ENCODE measurements at regions not wholly inside any gene's neighbourhood (a gene's known extent, or its start where the extent isn't known, plus 50 kb on each side); places are given as distances from the start of the nearest gene placed in this dataset.
A peak's percentile ranks its signal among the peaks of the same experiment; 100 is the strongest.
"Not testable (repeated sequence)": the region's sequence is repeated elsewhere in the genome, so short reads cannot be mapped to it uniquely, and the experiment has no call there.

DNA sequence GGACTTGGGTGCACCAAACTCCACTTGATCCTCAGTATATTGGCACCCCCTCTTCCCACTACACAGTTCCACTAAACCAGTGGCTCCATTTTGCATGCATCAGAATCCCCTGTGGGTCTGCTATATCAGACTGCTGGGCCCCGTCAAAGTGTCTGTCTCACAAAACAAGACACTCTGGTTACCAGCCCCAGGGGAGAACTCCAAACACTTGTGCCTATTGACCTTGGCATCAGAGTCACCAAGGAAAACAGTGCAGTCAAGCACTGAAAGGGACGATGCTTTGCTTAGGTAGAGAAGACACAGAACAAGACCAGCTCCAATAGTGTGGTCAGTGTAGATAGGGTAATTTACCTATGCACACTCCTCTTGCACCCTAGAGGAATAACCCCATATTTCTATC lies 205.8 kb upstream of the RAI14 start:
- DNase-seq: no peak

GRCh38 chr5:34452170-34452828 lies 203.8 kb upstream of the RAI14 start:
- peak; percentile 37 for DNase-seq

GRCh38 chr5:34455098-34455497 lies 201.0 kb upstream of the RAI14 start:
- DNase-seq: no peak

DNA sequence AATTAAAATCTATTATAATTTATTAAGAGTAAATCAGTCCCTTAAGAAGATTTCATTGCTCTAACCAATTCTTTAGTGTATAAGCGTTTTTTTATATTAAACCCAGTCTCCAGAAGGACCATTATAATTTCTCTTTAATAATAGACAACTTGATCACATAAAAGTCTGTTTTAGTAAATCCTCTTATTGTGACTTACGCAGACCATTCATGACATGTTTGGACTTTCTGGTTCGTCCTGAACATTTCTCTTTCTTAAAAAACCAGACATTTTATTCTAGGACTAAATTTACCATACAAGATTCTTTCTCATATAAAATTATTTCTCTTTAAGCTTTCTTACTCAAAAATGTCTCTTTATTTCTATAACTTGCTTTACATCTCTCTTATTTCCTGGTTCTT lies 196.2 kb upstream of the RAI14 start:
- no peak for DNase-seq

DNA sequence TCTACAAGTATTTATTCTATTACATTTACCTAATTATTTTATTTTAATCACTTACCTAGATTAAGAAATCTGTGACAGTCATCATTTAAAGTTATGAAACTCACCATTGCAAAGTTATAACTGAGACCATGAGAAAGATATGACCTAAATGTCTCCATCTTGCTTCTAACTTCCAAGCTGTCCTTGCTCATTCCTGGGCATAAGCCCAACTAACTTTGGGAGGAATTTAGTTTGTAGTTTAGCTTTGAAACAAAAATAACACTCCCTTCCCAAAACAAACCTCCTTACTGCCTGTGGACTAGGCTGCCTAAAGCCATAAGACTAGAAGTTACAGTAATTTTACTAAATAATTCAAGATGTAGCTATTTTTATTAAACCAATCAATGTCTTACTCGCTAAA lies 195.6 kb upstream of the RAI14 start:
- no peak for DNase-seq

GRCh38 chr5:34464829-34465228 lies 191.3 kb upstream of the RAI14 start:
- DNase-seq: no peak

GRCh38 chr5:34465301-34465700 lies 190.8 kb upstream of the RAI14 start:
- DNase-seq: peak; percentile 73

- DNase-seq: not testable (repeated sequence)
Measured at GRCh38 chr5:34466519-34467388, 189.4 kb upstream of the RAI14 start.

GRCh38 chr5:34467436-34467835 lies 188.7 kb upstream of the RAI14 start:
- no peak for DNase-seq

DNA sequence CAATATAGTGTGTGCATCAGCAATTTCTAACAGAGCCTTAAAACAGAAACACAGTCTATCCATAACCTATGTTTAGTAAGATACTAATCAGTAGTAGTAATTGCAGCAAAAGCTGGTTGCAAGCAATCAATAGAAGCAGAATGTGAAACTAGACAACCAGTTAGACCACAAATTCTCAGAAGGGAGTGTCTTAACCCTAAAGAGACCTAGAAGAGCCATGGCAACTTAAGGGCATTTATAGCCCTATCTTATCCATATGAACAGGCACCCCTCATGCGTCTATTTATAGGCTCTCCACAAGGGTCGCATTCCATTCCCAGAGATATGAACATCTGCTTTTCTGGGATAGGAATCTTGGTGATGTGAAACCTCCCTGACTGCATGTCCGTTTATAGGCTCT lies 188.1 kb upstream of the RAI14 start:
- DNase-seq: not testable (repeated sequence)

GRCh38 chr5:34469971-34470370 lies 186.2 kb upstream of the RAI14 start:
- no peak for DNase-seq

DNA sequence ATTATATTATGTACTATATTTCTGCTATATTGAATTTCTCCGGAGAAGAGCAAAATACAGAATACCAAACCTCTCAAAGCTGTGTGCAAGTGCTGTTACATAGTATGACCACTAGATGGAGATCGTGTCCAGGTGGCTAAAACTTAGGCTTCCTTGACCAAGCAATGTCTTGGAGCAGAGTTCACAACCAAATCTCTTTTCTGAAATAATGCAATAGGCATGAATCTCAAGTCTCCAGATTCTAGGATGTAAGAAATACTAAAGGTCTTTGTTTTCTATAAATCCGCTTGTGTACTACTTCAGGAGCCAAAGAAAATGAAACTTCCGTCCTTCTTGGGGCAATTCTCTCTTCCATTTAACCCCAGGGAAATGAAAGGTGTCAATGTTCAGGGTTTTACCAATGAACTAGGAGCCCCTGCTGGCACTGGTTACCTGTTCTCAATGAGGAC lies 181.5 kb upstream of the RAI14 start:
- DNase-seq: peak; percentile 65

DNA sequence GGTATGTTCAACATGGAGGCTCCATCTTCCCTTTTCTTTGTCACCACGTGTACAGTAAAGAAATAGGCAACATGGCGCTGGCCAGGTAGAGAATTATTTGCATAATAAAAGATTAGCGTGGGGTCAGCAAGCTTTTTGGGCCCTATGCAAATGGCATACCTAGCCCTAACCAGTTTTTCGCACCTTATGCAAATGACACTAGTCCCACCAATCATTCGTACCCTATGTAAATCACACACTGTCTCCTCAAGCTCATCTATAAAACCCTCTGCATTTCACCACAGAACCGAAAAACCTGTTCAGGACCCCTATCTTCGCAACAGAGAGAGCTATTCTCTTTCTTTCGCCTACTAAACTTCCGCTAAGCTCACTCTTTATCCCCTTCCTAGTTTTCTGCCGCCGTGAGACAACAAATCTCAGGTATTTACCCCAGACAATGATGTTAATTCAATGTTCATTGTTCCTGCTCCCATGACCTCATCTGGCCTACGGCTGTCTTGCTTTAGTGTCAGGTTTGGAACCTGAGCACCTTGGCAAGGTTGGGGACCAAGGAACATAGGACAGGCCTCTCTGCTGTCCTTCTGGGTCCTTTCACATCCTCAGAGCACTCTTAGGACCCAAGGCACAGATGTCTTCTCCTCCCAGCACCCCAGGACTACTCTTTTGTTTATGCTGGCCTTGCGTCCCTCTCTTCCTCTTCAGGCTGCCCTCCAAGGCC lies 180.7 kb upstream of the RAI14 start:
- no peak for DNase-seq

GRCh38 chr5:34476941-34477565 lies 179.1 kb upstream of the RAI14 start:
- DNase-seq: peak; percentile 73

DNA sequence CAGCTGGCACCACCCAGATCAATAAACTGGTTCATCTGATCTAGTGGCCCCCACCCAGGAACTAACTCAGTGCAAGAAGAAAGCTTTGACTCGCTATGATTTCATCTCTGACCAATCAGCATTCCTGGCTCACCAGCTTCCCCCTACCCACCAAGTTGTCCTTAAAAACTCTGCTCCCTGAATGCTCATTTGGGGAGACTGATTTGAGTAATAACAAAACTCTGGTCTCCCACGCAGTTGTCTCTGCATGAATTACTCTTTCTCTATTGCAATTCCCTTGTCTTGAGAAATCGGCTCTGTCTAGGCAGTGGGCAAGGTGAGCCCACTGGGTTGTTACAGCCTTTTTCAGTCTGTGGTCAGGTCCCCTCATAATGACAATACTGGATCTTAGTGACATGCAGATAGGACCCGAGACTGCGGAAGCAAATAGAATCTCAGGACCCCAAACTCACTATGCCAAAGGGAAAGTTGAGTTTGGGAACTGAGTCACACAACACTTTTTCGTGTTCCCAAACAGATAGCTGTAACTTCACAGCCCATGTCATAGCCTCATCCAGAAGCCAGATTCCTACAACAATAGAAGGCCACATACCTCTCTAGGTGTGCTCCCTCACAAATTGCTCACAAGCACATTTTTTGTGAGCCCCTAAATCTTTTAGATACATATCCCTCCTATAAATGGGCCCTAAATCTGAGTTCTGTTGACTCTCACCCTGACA lies 175.2 kb upstream of the RAI14 start:
- no peak for DNase-seq

DNA sequence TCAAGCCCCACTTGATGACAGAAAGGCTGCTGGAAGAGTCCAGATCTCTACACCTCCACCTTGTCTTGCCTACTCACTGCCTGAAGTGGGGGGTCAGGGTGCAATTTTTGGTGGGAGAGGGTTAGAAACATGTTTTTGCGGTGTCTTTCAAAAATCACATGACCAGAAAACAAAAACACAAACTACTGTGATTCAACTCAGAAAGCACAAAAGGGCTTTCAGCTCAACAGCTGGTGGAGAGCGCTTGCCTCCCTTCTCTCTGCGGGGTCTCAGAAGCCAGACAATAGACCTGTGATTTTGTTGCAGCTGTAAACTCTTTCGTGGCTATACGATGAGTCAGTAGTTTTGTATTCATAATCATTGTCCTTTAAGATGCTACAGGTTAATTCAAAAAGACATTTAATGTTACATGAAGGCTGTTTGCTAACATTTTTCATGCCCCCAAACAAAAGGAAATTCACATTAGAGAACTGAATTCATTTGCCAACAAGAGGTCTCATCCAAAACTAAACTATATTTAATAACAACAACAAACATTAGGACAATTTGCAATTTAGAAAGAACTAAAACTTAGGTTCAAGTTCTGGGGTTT lies 172.6 kb upstream of the RAI14 start:
- DNase-seq: no peak

DNA sequence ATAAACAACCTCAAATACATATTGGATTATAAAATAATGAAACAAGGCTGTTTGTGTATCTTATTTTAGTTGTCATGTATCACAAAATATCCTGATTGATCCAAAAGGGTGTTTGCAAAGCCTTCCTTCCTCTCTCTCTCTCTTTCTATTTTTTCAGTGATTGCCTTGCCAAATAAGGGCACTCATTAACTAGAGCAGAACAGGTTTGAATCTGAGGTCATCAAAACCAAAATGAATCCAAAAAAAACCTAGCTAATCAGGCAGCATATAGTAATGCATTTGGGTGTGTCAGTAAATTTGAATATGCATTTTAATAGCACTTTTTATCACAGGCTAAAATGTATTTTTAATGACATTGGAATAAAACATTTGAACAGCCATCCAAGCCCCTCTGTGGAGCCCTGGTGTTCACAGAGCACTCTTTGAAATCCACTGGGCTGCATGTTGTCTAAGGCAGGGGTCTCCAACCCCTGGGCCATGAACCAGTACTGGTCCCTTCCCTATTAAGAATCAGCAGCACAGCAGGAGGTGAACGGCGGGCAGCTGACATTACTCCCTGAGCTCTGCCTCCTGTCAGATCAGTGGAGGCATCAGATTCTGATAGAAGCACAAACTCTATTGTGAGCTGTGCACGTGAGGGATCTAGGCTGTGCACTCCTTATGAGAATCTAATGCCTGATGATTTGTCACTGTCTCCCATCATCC lies 171.8 kb upstream of the RAI14 start:
- DNase-seq: no peak

DNA sequence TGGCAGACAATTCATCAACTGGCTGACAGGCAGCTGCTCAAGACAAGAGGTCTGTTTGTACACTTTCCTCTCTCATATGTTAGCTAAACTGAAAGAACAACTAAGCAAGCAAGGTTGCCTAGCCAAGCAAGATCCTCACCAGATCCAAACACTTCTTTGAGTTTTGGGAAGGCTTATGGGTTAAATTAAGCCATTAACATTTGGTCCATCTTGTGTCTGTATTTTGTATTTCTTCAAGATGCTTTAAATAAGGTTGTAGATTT lies 170.4 kb upstream of the RAI14 start:
- no peak for DNase-seq

DNA sequence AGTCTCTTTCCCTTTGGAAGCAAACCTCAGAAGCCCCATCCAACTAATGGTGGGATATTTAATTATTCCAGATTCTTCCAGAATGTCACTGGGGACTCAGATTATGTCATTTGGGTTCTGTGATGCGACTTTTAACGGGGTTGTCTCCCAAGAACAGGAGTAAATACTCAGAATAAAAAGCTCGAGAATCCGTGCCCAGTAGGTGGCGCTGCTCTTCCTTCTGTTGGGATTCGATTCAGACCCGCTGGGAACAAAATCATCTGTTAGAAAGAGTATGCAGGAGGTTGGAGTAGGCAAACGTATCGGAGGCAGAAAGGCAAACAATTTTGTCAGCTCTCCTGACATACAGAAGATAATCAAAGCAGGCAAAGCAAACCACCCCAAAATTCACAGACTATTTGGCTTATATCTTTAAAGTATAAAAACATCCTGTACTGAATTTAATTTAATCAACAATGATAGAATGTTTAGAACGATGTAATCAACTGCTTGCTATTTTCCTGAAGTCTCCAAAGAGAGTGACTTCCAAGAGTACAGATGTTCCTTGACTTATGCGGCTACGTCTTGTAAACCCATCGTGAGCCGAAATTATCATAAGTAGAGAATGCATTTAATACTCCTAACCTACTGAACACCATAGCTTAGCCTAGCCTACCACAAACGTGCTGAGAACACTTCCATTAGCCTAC lies 169.8 kb upstream of the RAI14 start:
- DNase-seq: peak; percentile 89

DNA sequence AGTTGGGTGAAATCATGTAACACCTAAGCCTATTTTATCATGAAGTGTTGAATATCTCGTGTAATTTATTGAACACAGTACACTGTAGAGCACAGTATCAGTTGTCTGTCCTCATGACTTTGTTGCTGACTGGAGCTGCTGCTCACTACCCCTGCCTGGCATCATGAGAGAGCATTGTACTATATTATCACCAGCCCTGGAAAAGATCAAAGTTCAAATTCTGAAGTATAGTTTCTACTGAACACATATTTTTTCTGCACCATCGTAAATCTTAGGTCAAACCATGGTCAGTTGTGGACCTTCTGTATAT lies 169.3 kb upstream of the RAI14 start:
- DNase-seq: no peak

DNA sequence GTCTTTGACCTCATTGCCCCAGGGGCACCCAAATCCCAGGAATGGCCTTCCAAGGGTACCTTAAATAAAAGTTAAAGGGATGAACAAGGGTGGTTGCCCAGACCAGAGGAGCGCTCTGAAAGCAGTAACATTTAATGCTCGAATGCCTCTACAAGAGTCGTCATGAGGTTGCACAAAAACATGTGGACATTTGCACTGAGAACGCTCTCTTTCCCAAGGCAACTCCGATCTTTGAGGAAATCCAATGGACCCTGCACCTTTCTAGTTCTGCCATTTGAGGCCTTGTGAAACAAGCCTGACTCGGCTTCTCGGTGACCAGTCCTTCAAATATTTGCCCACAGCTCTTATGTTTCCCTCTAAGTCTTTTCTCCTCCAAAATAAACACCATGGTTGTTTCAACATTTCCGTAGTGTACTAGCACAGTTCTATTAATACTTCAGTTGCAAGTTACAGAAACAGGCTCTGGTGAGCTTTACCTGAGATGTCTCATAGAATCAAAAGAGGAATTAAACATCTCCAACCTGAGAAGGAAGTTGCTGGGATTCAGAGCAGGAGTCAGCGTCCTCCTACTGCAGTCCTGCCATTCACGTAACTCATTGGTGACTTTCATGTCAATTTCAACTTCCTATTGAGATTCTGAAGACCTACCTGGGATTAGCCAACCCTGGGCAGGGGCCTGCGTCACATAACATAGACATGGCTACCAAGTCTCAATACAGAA lies 168.8 kb upstream of the RAI14 start:
- DNase-seq: no peak

Data from NCI-H82 (cell line).